GM18907 (cell line): ENCODE measurements at regions not wholly inside any gene's neighbourhood (a gene's known extent, or its start where the extent isn't known, plus 50 kb on each side); places are given as distances from the start of the nearest gene placed in this dataset.
"Not testable (repeated sequence)": the region's sequence is repeated elsewhere in the genome, so short reads cannot be mapped to it uniquely, and the experiment has no call there.

Source experiments
- ATAC-seq: cut with Tn5 transposase; IDR thresholded peaks from one replicate; pipeline ENCODE4 v1.9.1; 2021; ENCODE audit warnings: mild to moderate bottlenecking, moderate library complexity; ENCODE audit not compliant: unreplicated experiment

GRCh38 chr13:89115307-89115706, 1444.1 kb downstream of the SLITRK5 start:
- ATAC-seq: no peak

GRCh38 chr13:89136678-89137077, 1465.5 kb downstream of the SLITRK5 start:
- ATAC-seq: no peak

- ATAC-seq: no peak
Observed at GRCh38 chr13:89150362-89150761, 1479.2 kb downstream of the SLITRK5 start.

- ATAC-seq: no peak
Observed at GRCh38 chr13:89153941-89154340, 1482.8 kb downstream of the SLITRK5 start.

GRCh38 chr13:89163096-89163495, 1491.9 kb downstream of the SLITRK5 start:
- ATAC-seq: no peak

- no peak for ATAC-seq
Observed at GRCh38 chr13:89165685-89166084, 1494.5 kb downstream of the SLITRK5 start.

- no peak for ATAC-seq
Observed at GRCh38 chr13:89169951-89170350, 1498.8 kb downstream of the SLITRK5 start.

GRCh38 chr13:89181041-89181440, 1509.9 kb downstream of the SLITRK5 start:
- no peak for ATAC-seq

GRCh38 chr13:89199138-89199537, 1528.0 kb downstream of the SLITRK5 start:
- no peak for ATAC-seq

GRCh38 chr13:89204435-89204834, 1533.3 kb downstream of the SLITRK5 start:
- no peak for ATAC-seq

- no peak for ATAC-seq
Observed at GRCh38 chr13:89205856-89206520, 1534.8 kb downstream of the SLITRK5 start.

- ATAC-seq: no peak
Observed at GRCh38 chr13:89212186-89212585, 1541.0 kb downstream of the SLITRK5 start.

- ATAC-seq: no peak
Observed at GRCh38 chr13:89214185-89214584, 1543.0 kb downstream of the SLITRK5 start.

- ATAC-seq: not testable (repeated sequence)
Observed at GRCh38 chr13:89215319-89215718, 1544.1 kb downstream of the SLITRK5 start.

- ATAC-seq: no peak
Observed at GRCh38 chr13:89217813-89218212, 1546.6 kb downstream of the SLITRK5 start.

- ATAC-seq: no peak
Observed at GRCh38 chr13:89221557-89222158, 1550.5 kb downstream of the SLITRK5 start.

- no peak for ATAC-seq
Observed at GRCh38 chr13:89227356-89227755, 1556.2 kb downstream of the SLITRK5 start.

GRCh38 chr13:89238496-89238895, 1567.3 kb downstream of the SLITRK5 start:
- no peak for ATAC-seq

GRCh38 chr13:89239361-89240127, 1568.4 kb downstream of the SLITRK5 start:
- no peak for ATAC-seq

- ATAC-seq: no peak
Observed at GRCh38 chr13:89255844-89256406, 1584.8 kb downstream of the SLITRK5 start.

GRCh38 chr13:89267734-89268133, 1596.6 kb downstream of the SLITRK5 start:
- ATAC-seq: no peak

- ATAC-seq: no peak
Observed at GRCh38 chr13:89269737-89270136, 1598.6 kb downstream of the SLITRK5 start.
